SK-N-SH treated with all-trans-retinoic acid at 6 μM for 48 hours (cell line): ENCODE measurements at regions not wholly inside any gene's neighbourhood (a gene's known extent, or its start where the extent isn't known, plus 50 kb on each side); places are given as distances from the start of the nearest gene placed in this dataset.

Source experiments
- ATAC-seq: fragments of 200-7000 bp; cut with Tn5 transposase; 3 replicates; pipeline ENCODE4 v1.9.1; 2020; ENCODE audit warnings: mild to moderate bottlenecking, moderate library complexity
- ARNTL ChIP-seq: fragments of 450-650 bp; formaldehyde crosslinking; IDR thresholded peaks from 2 replicates; pipeline ENCODE4 v1.5.0; 2020; ENCODE audit warnings: low read depth, mild to moderate bottlenecking, moderate library complexity, borderline replicate concordance
- BACH2 ChIP-seq: fragments of 250-450 bp; sonication (Bioruptor Pico); IDR thresholded peaks from 2 replicates; pipeline ENCODE4 v1.9.0; 2021; ENCODE audit warnings: mild to moderate bottlenecking, borderline replicate concordance
- CSDC2 ChIP-seq: fragments of 250-450 bp; sonication (Bioruptor Pico); IDR thresholded peaks from 2 replicates; pipeline ENCODE4 v1.5.0; 2020; ENCODE audit warnings: mild to moderate bottlenecking, moderate library complexity
- ESRRG ChIP-seq: fragments of 250-450 bp; sonication (Bioruptor Pico); IDR thresholded peaks from 2 replicates; pipeline ENCODE4 v1.6.1; 2021; ENCODE audit warnings: mild to moderate bottlenecking
- GLIS3 ChIP-seq: fragments of 250-450 bp; sonication (Bioruptor Pico); IDR thresholded peaks from 2 replicates; pipeline ENCODE4 v1.5.0; 2020; ENCODE audit warnings: mild to moderate bottlenecking, moderate library complexity
- ISL1 ChIP-seq: fragments of 250-450 bp; sonication (Bioruptor Pico); IDR thresholded peaks from 2 replicates; pipeline ENCODE4 v2.1.2; 2022; ENCODE audit warnings: mild to moderate bottlenecking, moderate library complexity
- OSR1 ChIP-seq: fragments of 250-450 bp; sonication (Bioruptor Pico); IDR thresholded peaks from 2 replicates; pipeline ENCODE4 v1.8.0; 2022; ENCODE audit warnings: moderate library complexity, mild to moderate bottlenecking, inconsistent platforms
- PPARA ChIP-seq: fragments of 250-450 bp; sonication (Bioruptor Pico); IDR thresholded peaks from 2 replicates; pipeline ENCODE4 v1.5.0; 2020; ENCODE audit warnings: mild to moderate bottlenecking, borderline replicate concordance
- RARB ChIP-seq: fragments of 250-450 bp; sonication (Bioruptor Pico); IDR thresholded peaks from 2 replicates; pipeline ENCODE4 v1.8.0; 2021; ENCODE audit warnings: mild to moderate bottlenecking, moderate library complexity
- SNAI2 ChIP-seq: fragments of 250-450 bp; sonication (Bioruptor Pico); IDR thresholded peaks from 2 replicates; pipeline ENCODE4 v1.5.0; 2020; ENCODE audit warnings: mild to moderate bottlenecking, moderate library complexity
- TCF4 ChIP-seq: fragments of 250-450 bp; sonication (Bioruptor Pico); IDR thresholded peaks from 2 replicates; pipeline ENCODE4 v1.8.0; 2021; ENCODE audit warnings: mild to moderate bottlenecking, moderate library complexity, borderline replicate concordance
- TOX ChIP-seq: fragments of 250-450 bp; sonication (Bioruptor Pico); IDR thresholded peaks from 2 replicates; pipeline ENCODE4 v1.8.0; 2021; ENCODE audit warnings: mild to moderate bottlenecking, moderate library complexity, borderline replicate concordance
- ZC3H10 ChIP-seq: fragments of 250-450 bp; sonication (Bioruptor Pico); IDR thresholded peaks from 2 replicates; pipeline ENCODE4 v1.5.1; 2021; ENCODE audit warnings: mild to moderate bottlenecking, moderate library complexity
- ZFP3 ChIP-seq: fragments of 250-450 bp; sonication (Bioruptor Pico); IDR thresholded peaks from 2 replicates; pipeline ENCODE4 v1.5.0; 2020; ENCODE audit warnings: mild to moderate bottlenecking, moderate library complexity
- ZFP30 ChIP-seq: fragments of 450-650 bp; formaldehyde crosslinking; IDR thresholded peaks from 2 replicates; pipeline ENCODE4 v1.5.0; 2022; ENCODE audit warnings: mild to moderate bottlenecking, moderate library complexity
- ZNF565 ChIP-seq: fragments of 450-650 bp; formaldehyde crosslinking; conservative IDR thresholded peaks from 2 replicates; pipeline ENCODE4 v1.5.0; 2020; ENCODE audit warnings: low read depth, mild to moderate bottlenecking, moderate library complexity
- ZNF8 ChIP-seq: fragments of 450-650 bp; formaldehyde crosslinking; IDR thresholded peaks from 2 replicates; pipeline ENCODE4 v1.5.0; 2020; ENCODE audit warnings: mild to moderate bottlenecking, moderate library complexity
- TF ChIP-seq, protein P1 (sequence below): fragments of 250-450 bp; sonication (Bioruptor Pico); IDR thresholded peaks from 2 replicates; pipeline ENCODE4 v1.5.1; 2021; ENCODE audit warnings: mild to moderate bottlenecking, moderate library complexity
- TF ChIP-seq, protein P2 (sequence below): fragments of 250-450 bp; sonication (Bioruptor Pico); IDR thresholded peaks from 2 replicates; pipeline ENCODE4 v1.8.0; 2021; ENCODE audit warnings: low read depth, mild to moderate bottlenecking, moderate library complexity, borderline replicate concordance
- TF ChIP-seq, protein P3 (sequence below): fragments of 250-450 bp; sonication (Bioruptor Pico); IDR thresholded peaks from 2 replicates; pipeline ENCODE4 v1.5.1; 2020; ENCODE audit warnings: low read depth, mild to moderate bottlenecking, moderate library complexity
- TF ChIP-seq, protein P4 (sequence below): fragments of 250-450 bp; sonication (Bioruptor Pico); IDR thresholded peaks from 2 replicates; pipeline ENCODE4 v1.8.0; 2020; ENCODE audit warnings: mild to moderate bottlenecking, moderate library complexity, borderline replicate concordance

DNA sequence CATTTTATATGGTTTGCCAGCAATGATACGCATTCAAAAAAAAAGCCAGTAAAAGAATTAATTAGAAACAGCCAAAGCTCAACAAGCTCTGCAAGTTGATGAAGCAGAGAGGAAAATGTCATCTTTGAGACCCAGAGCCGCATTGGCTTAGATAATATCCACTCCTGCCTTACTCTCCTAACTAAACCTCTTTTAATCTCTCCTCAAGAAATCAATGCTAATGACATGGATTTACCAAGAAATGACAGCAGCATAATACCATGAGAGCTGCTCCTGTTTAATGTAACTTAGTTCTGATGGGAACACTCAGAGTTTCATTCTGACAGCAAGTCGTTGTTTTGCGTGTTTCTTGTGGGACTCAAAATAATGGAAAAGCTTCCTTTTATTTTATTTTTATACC, 1099.4 kb upstream of the PIK3C3 start (continued):
- TF ChIP-seq, protein P1, sequence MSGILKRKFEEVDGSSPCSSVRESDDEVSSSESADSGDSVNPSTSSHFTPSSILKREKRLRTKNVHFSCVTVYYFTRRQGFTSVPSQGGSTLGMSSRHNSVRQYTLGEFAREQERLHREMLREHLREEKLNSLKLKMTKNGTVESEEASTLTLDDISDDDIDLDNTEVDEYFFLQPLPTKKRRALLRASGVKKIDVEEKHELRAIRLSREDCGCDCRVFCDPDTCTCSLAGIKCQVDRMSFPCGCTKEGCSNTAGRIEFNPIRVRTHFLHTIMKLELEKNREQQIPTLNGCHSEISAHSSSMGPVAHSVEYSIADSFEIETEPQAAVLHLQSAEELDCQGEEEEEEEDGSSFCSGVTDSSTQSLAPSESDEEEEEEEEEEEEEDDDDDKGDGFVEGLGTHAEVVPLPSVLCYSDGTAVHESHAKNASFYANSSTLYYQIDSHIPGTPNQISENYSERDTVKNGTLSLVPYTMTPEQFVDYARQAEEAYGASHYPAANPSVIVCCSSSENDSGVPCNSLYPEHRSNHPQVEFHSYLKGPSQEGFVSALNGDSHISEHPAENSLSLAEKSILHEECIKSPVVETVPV (CRISPR knock-in tag): no peak
- TF ChIP-seq ZNF8: no peak
- no peak for TF ChIP-seq CSDC2 (CRISPR knock-in tag)

DNA sequence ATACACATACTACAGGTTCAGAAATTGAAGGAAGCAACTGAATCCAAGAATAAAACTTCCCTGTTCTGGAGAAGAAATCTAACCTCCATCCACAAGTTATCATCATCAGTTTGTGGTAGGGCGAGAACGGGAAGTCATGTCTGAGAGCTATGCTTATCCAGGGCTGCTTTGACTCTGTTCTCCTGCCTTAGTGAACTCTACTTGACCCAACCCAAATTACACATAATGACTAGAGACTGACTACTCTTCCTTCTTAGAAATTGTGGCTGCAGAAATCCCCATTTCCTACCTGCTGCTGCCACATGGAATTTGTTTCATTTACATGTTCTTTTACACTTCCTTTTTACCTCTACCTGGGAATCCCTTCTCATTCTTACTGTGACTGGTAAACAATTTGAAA, 1102.6 kb upstream of the PIK3C3 start:
- ATAC-seq: no peak
- TF ChIP-seq, protein P1 (CRISPR knock-in tag): no peak
- TF ChIP-seq GLIS3 (no peak), TCF4 (no peak), RARB (no peak), OSR1 (CRISPR knock-in tag) (no peak), SNAI2 (CRISPR knock-in tag) (no peak), TOX (CRISPR knock-in tag) (no peak), ESRRG (no peak), CSDC2 (CRISPR knock-in tag) (no peak), ZNF565 (CRISPR knock-in tag) (no peak), ZC3H10 (CRISPR knock-in tag) (no peak), BACH2 (CRISPR knock-in tag) (no peak), ZFP30 (CRISPR knock-in tag) (no peak), ARNTL (CRISPR knock-in tag) (no peak), ZNF8 (no peak), ZFP3 (no peak)
- TF ChIP-seq, protein P2, sequence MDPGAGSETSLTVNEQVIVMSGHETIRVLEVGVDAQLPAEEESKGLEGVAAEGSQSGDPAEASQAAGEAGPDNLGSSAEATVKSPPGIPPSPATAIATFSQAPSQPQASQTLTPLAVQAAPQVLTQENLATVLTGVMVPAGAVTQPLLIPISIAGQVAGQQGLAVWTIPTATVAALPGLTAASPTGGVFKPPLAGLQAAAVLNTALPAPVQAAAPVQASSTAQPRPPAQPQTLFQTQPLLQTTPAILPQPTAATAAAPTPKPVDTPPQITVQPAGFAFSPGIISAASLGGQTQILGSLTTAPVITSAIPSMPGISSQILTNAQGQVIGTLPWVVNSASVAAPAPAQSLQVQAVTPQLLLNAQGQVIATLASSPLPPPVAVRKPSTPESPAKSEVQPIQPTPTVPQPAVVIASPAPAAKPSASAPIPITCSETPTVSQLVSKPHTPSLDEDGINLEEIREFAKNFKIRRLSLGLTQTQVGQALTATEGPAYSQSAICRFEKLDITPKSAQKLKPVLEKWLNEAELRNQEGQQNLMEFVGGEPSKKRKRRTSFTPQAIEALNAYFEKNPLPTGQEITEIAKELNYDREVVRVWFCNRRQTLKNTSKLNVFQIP (CRISPR knock-in tag): no peak
- TF ChIP-seq, protein P3, sequence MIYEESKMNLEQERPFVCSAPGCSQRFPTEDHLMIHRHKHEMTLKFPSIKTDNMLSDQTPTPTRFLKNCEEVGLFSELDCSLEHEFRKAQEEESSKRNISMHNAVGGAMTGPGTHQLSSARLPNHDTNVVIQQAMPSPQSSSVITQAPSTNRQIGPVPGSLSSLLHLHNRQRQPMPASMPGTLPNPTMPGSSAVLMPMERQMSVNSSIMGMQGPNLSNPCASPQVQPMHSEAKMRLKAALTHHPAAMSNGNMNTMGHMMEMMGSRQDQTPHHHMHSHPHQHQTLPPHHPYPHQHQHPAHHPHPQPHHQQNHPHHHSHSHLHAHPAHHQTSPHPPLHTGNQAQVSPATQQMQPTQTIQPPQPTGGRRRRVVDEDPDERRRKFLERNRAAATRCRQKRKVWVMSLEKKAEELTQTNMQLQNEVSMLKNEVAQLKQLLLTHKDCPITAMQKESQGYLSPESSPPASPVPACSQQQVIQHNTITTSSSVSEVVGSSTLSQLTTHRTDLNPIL (CRISPR knock-in tag): no peak

DNA sequence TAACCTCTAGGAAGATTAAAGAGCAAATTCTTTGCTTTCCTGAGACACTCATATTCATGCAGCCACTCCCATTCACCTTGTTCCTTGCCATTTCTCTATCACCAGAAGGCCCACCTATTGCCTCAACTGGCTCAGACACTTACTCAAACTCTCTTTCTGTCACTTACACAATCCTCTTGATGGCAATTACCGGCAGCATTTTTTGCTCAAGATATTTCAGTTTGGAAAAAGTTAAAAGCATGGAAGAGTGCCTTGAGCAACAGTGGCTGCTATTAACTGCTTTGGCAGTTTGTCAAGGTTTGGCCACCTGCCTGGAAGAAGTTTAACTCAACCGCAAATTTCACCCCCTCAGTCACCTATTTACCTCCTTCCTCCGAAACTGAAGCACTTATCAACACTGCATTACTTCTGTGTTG, 1104.0 kb upstream of the PIK3C3 start:
- TF ChIP-seq GLIS3 (no peak), ISL1 (CRISPR knock-in tag) (peak; percentile 70)
- no peak for ATAC-seq

DNA sequence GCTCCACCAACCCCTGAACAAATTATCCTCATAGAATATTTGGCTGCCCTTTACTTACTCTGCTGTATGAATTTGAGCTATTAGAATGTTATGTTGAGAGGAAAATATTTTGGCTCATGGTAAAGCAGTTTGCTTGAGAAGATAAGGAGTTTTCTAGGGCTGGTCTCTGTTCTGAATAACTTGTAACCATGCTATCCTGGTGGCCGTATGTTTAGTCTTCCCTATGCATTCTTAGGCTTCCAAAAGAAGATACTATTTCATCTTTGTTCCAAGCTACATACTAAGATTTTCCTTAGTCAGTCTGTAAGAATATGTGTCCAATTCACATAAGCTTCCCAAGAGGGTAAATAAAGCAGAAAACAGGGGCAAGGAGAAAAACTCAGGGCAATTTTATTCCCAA, 1105.1 kb upstream of the PIK3C3 start:
- no peak for ATAC-seq

More for the DNA sequence above, 1105.1 kb upstream of the PIK3C3 start:
- TF ChIP-seq GLIS3 (no peak), BACH2 (CRISPR knock-in tag) (no peak), PPARA (no peak), ZC3H10 (CRISPR knock-in tag) (no peak), ZFP3 (no peak), CSDC2 (CRISPR knock-in tag) (no peak), SNAI2 (CRISPR knock-in tag) (no peak), ESRRG (no peak), ZFP30 (CRISPR knock-in tag) (no peak), RARB (no peak), TCF4 (no peak), ISL1 (CRISPR knock-in tag) (no peak), TOX (CRISPR knock-in tag) (no peak), ZNF565 (CRISPR knock-in tag) (no peak), ARNTL (CRISPR knock-in tag) (no peak), OSR1 (CRISPR knock-in tag) (no peak)
- TF ChIP-seq, protein P3 (CRISPR knock-in tag): no peak
- TF ChIP-seq, protein P2 (CRISPR knock-in tag): no peak
- TF ChIP-seq, protein P1 (CRISPR knock-in tag): no peak
- TF ChIP-seq, protein P4, sequence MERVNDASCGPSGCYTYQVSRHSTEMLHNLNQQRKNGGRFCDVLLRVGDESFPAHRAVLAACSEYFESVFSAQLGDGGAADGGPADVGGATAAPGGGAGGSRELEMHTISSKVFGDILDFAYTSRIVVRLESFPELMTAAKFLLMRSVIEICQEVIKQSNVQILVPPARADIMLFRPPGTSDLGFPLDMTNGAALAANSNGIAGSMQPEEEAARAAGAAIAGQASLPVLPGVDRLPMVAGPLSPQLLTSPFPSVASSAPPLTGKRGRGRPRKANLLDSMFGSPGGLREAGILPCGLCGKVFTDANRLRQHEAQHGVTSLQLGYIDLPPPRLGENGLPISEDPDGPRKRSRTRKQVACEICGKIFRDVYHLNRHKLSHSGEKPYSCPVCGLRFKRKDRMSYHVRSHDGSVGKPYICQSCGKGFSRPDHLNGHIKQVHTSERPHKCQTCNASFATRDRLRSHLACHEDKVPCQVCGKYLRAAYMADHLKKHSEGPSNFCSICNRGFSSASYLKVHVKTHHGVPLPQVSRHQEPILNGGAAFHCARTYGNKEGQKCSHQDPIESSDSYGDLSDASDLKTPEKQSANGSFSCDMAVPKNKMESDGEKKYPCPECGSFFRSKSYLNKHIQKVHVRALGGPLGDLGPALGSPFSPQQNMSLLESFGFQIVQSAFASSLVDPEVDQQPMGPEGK (CRISPR knock-in tag): no peak
